Right lobe of liver (tissue), 6 donors: ENCODE measurements at regions not wholly inside any gene's neighbourhood (a gene's known extent, or its start where the extent isn't known, plus 50 kb on each side); places are given as distances from the start of the nearest gene placed in this dataset.

ENCODE experiments used
- ATAC-seq, 4 donors: fragments of 200-7000 bp; cut with Tn5 transposase; one replicate each; pipeline ENCODE4 v1.9.1; 2020; ENCODE audit warnings: mild to moderate bottlenecking in 4 of 4, moderate library complexity in 4 of 4
- DNase-seq, 3 donors: peaks; one replicate each; pipeline ENCODE4 v3.0.0-alpha.2; 2020
- H3K27ac ChIP-seq, 3 donors: fragments of 200-600 bp; one replicate each; pipeline ENCODE4 v1.8.0; 2022
- H3K27me3 ChIP-seq, 2 donors: fragments of 200-600 bp; one replicate each; pipeline ENCODE4 v1.8.0; 2022
- H3K36me3 ChIP-seq, 4 donors: fragments of 200-600 bp; sonication (generic) in 1 of 4; one replicate each; pipeline versions ENCODE4 v1.5.1 to v1.8.0; 2017 to 2022; ENCODE audit warnings: control low read depth in 1 of 4
- H3K4me1 ChIP-seq, 4 donors: fragments of 200-600 bp; sonication (generic) in 1 of 4; one replicate each; pipeline versions ENCODE4 v1.5.1 to v1.8.0; 2017 to 2022; ENCODE audit warnings: control low read depth in 1 of 4
- H3K4me3 ChIP-seq, 3 donors: fragments of 200-600 bp; one replicate each; pipeline ENCODE4 v1.8.0; 2022
- H3K9me3 ChIP-seq, 4 donors: fragments of 200-600 bp; sonication (generic) in 1 of 4; one replicate each; pipeline versions ENCODE4 v1.5.1 to v1.8.0; 2017 to 2022; ENCODE audit warnings: control low read depth in 1 of 4
- CTCF ChIP-seq, 4 donors: fragments of 200-600 bp in 3 of 4; fragments of 450-650 bp in 1 of 4; IDR thresholded peaks; one replicate each; pipeline versions ENCODE4 v1.5.1 to v1.8.0; 2016 to 2022; ENCODE audit warnings: antibody characterized with exemption in 4 of 4, mild to moderate bottlenecking in 2 of 4
- POLR2A ChIP-seq: fragments of 450-650 bp; IDR thresholded peaks from one replicate; pipeline ENCODE4 v1.6.1; 2017; ENCODE audit warnings: antibody characterized with exemption, mild to moderate bottlenecking
- WGBS: methylation state at CpG from one replicate; pipeline ENCODE4 v1.1.6; 2018; ENCODE audit warnings: low coverage, low lambda C conversion rate; ENCODE audit not compliant: insufficient coverage; ENCODE audit errors: missing lambda C conversion rate; 5-methylcytosine and 5-hydroxymethylcytosine counted together
- intact Hi-C, 2 donors: fragments of 100-400 bp; cut with DNase I; formaldehyde crosslinking; loops; one replicate each; pipeline versions ENCODE4 v1.11.2 to v1.14.1; 2022
- donor health status: DM: no; HTN: yes; CAD: no.
- donor health status: DM: no; HTN: no; CAD: no.
- donor health status: DM: no; HTN: no; CAD: no.
- donor health status: DM: no; HTN: yes; CAD: no.
- donor health status: DM: no; HTN: yes; CAD: no.

DNA sequence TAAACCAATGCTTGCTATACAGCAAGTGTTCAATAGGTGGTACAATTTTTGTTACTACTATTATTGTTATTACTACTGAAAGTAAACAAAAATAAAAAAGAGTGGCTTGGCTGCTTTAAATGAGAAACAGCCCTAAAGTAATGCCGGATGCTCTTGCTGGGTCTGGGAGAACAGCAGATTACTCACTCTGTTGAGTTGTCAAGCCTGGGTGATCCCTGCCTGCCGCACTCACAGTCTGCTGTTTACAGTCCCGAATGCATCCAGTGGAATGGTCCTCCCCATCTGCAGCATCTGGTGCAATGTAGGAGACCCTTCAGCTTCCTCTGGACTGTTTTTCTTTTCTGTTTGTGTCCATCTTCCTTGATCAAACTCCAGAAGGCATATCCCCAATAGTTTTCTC is 102.7 kb upstream of the IVNS1ABP start:
- no peak overlapping the region for H3K4me3 ChIP-seq
- 38% methylated on average over 1 of the region's 3 CpGs for WGBS
- no peaks in the 10 kb centered on the region for H3K9me3 ChIP-seq
- H3K4me1 ChIP-seq, result no peaks in the 10 kb centered on the region
- intact Hi-C loops, result no loop called here
- DNase-seq, result no peak
- H3K36me3 ChIP-seq, result no peaks in the 10 kb centered on the region
- TF ChIP-seq CTCF (IDR thresholded peaks at IDR 0.05), result no peak
- TF ChIP-seq POLR2A, result no peak
- ATAC-seq, result no peak
- H3K27ac ChIP-seq, result no peak overlapping the region
- H3K27me3 ChIP-seq, result no peaks in the 10 kb centered on the region

DNA sequence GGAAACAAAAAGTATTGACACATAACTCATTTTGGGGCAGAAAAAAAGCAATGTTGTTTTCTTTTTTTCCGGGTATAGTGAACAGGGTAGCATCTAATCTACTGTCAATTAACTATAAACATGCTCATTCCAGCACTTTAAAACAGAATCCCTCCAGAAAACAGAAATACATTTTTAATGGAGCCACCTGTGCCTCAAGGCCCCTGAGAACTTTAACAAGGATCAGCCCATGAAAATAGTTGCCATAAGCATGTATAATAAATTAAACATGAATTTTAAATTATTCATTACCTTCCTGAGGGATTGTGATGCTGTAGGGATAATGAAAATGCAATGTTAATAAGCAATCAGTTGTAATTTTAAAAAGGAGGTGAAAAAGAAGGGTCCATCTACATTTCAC is 101.4 kb upstream of the IVNS1ABP start:
- intact Hi-C loops, result no loop called here
- Histone ChIP-seq H3K36me3 (no peaks in the 10 kb centered on the region), H3K27me3 (no peaks in the 10 kb centered on the region), H3K4me1 (no peaks in the 10 kb centered on the region), H3K4me3 (no peak overlapping the region), H3K9me3 (no peaks in the 10 kb centered on the region), H3K27ac (no peak overlapping the region)
- DNase-seq (no peak), ATAC-seq (no peak)
- 65% methylated on average over 1 of the region's 1 CpG for WGBS
- no peak for TF ChIP-seq CTCF (IDR thresholded peaks at IDR 0.05)
- TF ChIP-seq POLR2A, result no peak

GRCh38 chr1:185412385-185413087 is 95.5 kb upstream of the IVNS1ABP start:
- Histone ChIP-seq H3K27me3 (no peaks in the 10 kb centered on the region), H3K4me3 (no peak overlapping the region), H3K4me1 (no peaks in the 10 kb centered on the region), H3K27ac (no peak overlapping the region), H3K9me3 (no peaks in the 10 kb centered on the region), H3K36me3 (no peaks in the 10 kb centered on the region)
- peak in 2 of 4 donors; percentile 23 to 24 for ATAC-seq
- intact Hi-C loops, result no loop called here
- TF ChIP-seq CTCF (IDR thresholded peaks at IDR 0.05), result no peak
- TF ChIP-seq POLR2A, result no peak
- DNase-seq, result no peak
- WGBS, result 75% methylated on average over 6 of the region's 7 CpGs

- intact Hi-C loops, result no loop called here
- 50% methylated on average over 1 of the region's 1 CpG for WGBS
- no peaks in the 10 kb centered on the region for H3K27me3 ChIP-seq
- H3K27ac ChIP-seq, result no peak overlapping the region
- H3K9me3 ChIP-seq, result no peaks in the 10 kb centered on the region
- no peak for DNase-seq
- no peaks in the 10 kb centered on the region for H3K36me3 ChIP-seq
- TF ChIP-seq CTCF (IDR thresholded peaks at IDR 0.05) (no peak), POLR2A (no peak)
- no peaks in the 10 kb centered on the region for H3K4me1 ChIP-seq
- ATAC-seq, result no peak
- no peak overlapping the region for H3K4me3 ChIP-seq
Measured at GRCh38 chr1:185409763-185410528, 92.9 kb upstream of the IVNS1ABP start.
